Activated CD4-positive, CD25-positive, alpha-beta regulatory T cell treated with anti-CD3 and anti-CD28 coated beads, Interleukin-2, amount 50 U/mL, for 16 hours (primary cell): ENCODE measurements at regions not wholly inside any gene's neighbourhood (a gene's known extent, or its start where the extent isn't known, plus 50 kb on each side); places are given as distances from the start of the nearest gene placed in this dataset.

Source experiments
- DNase-seq: peaks from one replicate; pipeline ENCODE4 v3.0.0-alpha.2; 2020; ENCODE audit warnings: low read depth, low spot score

DNA sequence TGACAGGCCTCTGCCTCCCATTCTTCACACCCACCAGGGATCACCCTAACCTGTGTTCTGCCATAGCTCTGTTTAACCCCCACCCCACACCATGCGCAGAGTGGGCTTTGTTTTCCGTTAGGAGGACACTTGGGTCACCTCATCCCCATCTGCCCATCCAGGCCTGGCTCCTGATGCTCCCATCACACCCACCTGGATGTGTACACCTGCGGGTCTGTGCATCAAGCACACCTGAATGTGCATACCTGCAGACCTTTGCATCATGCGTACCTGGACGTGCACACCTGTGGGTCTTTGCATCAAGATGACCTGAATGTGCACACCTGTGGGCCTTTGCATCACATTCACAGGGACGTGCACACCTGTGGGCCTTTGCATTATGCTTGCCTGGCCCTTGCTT lies 835.8 kb upstream of the TMEM132C start:
- no peak for DNase-seq

- DNase-seq: no peak
Observed at GRCh38 chr12:127431594-127431993, 835.4 kb upstream of the TMEM132C start.

DNA sequence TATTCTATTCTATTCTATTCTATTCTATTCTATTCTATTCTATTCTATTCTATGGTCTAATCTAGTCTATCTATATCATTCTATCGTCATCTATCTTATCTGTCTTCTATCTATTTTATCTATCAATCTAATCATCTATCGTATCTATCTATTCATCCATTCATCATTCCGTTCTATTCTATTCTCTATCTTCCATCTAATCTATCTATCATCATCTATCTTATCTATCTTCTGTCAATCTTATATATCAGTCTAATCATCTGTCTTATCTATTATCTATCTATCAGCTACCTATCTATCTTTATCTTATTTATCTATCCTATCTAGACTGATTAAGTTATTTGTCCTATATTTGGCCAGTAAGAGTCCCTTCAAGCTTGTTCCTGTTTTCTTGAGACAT lies 831.5 kb upstream of the TMEM132C start:
- DNase-seq: no peak

DNA sequence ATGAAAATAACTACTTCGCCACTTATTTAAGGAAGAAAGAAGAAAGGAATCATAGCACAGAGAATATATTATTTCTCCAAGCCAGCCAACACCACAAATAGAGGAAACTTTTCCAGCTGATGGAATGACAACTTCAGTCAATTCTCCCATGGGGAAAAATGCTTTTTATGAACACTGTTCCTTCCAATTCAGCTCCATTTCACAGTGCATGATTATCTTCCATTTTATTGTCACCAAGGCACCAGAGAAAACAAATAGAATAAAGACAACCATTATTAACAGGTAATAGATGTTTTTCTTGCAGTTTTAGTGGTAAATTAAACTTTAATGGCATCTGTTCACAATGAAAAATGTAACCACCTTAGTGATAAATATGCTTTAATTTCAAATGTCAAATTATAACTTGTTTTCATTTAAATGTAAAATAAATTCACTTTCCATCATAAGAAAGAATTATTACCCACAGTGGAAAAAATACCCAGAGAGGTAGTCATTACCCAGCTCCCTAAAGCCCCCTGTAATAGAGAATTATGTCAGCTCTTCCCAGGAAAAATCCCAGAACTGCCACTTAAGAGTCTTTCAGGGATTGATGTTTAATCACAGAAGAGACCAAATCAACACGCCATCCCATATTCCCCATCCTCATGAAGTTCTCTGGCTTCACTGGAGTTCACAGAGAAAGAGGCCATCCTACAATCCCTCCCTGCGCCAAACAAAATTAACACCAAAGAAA lies 828.3 kb upstream of the TMEM132C start:
- no peak for DNase-seq

- no peak for DNase-seq
Observed at GRCh38 chr12:127445581-127446139, 821.3 kb upstream of the TMEM132C start.

DNA sequence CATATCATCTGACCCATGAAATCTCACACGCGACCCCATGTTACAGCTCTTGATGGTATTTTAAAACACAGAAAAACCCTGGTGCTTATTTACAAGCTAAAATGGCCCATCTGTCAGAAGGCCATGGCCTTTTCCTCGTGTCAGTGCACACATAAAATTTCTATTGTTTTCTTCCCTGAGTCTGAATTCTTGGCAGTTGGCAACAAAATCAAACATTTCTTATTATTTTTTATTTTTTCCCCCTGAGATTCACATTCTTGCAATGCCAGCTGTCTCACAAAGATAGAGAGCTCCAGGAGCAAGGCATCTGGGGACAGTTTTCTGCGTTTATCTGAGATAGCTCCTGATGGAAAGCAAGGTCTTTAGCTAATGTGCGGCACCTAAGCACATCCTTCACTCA lies 818.1 kb upstream of the TMEM132C start:
- no peak for DNase-seq

- no peak for DNase-seq
Observed at GRCh38 chr12:127450826-127451225, 816.1 kb upstream of the TMEM132C start.

GRCh38 chr12:127455347-127456265 lies 811.4 kb upstream of the TMEM132C start:
- no peak for DNase-seq

DNA sequence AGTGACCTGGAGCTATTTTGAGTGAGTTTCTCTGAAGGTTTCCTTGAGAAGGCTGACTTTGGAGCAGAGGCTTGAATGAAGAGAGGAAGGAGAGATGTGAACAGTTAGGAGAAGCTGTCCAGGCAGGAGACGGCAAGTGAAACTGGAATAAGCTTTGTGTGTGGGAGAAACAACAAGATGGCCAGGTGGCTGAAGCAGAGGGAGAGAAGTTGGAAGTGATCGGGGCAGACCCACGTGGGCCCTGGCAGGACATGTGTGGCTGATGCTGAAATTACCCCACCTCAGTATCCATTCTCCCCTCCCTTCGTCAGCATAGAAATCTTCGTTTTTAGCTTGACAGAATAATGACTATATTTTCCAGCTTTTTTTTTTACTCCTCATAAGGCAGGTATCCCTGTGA lies 809.2 kb upstream of the TMEM132C start:
- no peak for DNase-seq

DNA sequence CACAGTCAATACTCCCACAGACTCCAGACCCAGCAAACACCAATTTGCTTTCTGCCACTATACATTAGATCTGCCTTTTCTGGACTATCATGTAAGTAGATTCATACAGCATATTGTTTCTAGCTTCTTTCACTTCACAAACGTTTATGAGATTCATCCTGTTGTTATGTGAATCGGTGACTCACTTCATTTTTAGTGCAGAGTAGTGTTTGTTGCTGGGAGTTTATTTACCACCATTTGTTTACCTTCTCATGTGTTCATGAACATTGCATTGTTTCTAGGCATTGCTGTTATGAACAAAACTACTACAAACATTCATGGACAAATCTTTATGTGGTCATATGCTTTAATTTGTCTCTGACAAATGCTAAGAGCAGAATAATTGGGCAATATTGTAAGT lies 807.8 kb upstream of the TMEM132C start:
- no peak for DNase-seq

DNA sequence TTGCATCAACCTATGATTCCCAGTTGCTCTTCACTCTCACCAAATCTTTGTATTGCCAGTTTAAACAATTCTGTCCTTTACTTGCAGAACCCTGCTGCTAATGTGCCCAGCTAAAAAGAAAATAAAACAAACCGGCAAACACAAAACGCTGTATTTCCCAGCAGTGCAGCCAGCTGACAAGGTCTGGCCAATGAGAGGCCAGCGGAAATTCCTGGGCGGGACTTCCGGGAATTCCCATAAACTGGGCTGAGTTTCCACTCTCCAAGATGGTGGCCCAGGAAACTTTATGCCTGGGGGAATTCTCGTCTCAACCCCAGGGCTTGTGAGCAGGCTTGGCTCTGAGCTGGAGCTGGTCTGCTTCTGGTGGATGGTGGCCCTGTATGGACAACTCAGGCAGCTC lies 807.3 kb upstream of the TMEM132C start:
- DNase-seq: no peak

GRCh38 chr12:127463237-127463636 lies 803.7 kb upstream of the TMEM132C start:
- no peak for DNase-seq

GRCh38 chr12:127469331-127469730 lies 797.6 kb upstream of the TMEM132C start:
- no peak for DNase-seq

DNA sequence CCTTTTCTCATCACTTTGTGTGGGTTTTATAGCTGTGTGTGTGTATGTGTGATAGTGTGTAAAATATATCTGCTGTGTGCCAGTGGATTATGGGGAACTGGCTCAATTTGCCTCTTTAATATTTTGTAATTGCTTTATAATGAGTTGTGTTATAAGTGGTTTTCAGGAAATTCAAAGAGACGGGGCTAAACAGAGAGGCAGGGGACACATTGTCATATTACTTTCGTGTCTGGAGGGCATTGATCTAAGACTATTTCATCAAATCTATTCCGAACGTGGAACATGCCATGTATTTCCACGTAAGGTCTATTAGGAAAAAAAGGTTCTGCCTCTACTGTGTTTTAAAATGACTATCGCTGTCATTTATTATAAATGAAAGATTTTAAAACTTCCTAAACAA lies 793.2 kb upstream of the TMEM132C start:
- DNase-seq: no peak

DNA sequence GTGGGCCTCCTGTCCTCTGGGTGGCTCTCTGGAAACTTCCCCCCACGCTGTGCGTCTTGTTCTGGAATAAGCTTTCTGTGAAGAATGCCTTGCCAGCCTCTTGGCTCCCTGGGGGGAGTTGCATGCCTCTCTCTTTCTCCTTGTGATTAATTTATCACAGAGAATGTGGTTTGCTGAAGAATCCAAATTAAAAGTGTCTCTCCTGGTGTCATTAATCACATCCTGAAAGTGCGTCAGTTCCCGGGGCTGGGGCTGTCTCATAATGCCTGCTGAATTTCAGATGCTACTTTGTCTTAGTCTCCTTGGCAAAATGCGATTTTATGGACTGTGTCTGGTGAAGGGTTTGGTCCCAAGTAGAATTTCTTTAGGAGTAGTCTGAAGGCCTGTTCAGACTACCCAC lies 787.7 kb upstream of the TMEM132C start:
- no peak for DNase-seq

DNA sequence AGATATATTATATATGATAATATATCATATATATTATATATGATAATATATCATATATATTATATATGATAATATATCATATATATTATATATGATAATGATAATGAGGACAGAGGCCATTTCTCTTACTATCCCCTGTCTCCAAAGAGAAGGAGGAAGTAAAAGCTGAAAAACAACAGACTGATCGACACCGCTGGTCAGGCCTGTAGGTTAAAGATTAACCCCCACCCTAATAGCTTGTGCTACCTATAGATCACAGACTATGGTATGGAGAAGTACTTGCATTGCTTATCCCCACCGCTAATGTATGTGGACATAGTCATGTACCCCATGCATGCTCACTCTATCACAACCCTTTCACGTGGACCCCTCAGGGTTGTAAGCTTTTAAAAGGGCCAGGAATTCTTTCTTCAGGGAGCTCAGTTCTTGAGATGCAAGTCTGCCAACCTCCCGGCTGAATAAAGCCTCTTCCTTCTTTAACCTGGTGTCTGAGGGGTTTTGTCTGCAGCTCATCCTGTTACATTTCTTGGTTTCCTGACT lies 786.1 kb upstream of the TMEM132C start:
- no peak for DNase-seq

GRCh38 chr12:127482950-127483349 lies 784.0 kb upstream of the TMEM132C start:
- no peak for DNase-seq

- no peak for DNase-seq
Observed at GRCh38 chr12:127485528-127485927, 781.4 kb upstream of the TMEM132C start.

DNA sequence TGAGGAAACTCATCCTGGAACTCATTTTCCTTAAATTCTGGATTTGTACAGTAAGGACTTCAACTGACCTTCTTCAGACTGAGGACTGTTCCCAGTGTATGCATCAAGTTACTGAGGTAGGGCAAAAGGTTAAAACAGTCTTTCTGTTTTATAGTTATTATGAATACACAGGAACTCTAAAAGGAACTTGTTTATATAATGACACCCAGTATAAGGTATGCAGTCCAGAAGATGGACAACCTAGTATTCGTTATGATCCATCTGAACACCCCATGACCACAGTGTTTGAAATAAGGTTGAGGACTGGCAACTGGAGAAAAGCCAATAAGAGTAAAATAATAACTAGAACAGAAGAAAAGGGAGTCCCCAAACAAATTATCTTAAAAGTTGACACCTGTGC lies 779.9 kb upstream of the TMEM132C start:
- no peak for DNase-seq

DNA sequence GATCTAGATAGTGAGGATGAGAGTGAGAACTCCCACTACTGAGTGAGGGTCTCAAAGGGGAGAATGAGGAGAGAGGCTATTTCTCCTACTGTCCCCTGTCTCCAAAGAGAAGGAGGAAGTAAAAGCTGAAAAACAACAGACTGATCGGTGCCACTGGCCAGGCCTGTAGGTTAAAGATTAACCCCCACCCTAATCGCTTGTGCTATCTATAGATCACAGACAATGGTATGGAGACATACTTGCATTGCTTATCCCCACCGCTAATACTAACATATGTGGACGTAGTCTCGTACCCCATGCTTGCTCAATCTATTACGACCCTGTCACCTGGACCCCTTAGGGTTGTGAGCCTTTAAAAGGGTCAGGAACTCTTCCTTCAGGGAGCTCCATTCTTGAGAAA lies 777.9 kb upstream of the TMEM132C start:
- DNase-seq: no peak

DNA sequence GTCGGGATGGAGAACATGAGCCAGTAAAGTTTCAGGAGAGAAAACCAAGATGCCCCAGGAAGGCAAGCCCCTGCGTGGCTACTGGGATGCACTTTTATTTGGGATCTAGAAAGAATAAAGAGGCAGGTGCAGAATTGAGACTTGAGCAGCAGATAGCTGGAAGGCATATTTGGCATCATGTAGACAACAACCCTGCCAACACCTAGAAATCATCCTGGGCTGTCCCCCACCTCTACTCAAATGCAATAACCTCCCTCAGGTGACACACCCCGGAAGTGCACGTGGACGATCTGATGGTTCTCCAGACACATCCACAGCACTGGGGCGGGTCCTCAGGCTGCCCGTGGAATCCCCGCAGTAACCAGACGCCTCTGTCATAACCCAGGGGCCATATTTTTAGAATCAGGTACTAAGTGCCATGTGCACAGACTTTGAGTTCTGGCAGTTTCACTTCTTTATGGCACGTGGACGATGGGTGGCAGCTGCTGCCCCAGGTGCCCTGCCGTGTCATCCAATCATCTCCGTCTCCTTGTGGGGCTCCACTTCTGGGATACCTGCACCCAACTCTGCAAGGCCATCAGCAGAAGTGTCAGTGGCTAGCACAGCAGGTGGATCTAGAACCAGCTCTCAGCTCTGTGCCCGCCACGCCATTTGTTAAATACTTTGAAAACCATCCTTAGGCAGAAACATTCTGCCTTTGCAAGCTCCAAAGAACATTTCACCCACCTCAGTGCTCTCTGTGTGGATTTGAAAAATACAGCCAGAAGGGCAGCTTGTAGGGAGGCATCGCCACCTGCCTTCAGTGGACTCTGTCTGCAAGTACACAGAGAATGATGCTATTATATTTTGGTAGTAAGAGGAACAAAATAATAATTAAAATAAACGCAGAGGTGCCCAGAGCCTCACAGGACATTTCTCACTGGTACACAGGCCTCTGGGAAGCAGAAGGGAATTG lies 771.7 kb upstream of the TMEM132C start:
- no peak for DNase-seq
